Eye (tissue), 1 donor: ENCODE measurements at regions not wholly inside any gene's neighbourhood (a gene's known extent, or its start where the extent isn't known, plus 50 kb on each side); places are given as distances from the start of the nearest gene placed in this dataset.
A peak's percentile ranks its signal among the peaks of the same experiment; 100 is the strongest.

Source experiments
- DNase-seq: peaks from one replicate; pipeline ENCODE4 v3.0.0-alpha.2; 2015

- DNase-seq: no peak
Observed at GRCh38 chr9:89796606-89797005, 191.8 kb downstream of the GADD45G start.

GRCh38 chr9:89797255-89797654 is 192.4 kb downstream of the GADD45G start:
- no peak for DNase-seq

- DNase-seq: peak; percentile 48
Observed at GRCh38 chr9:89797937-89798455, 193.2 kb downstream of the GADD45G start.

GRCh38 chr9:89798547-89799120 is 193.8 kb downstream of the GADD45G start:
- DNase-seq: no peak

- no peak for DNase-seq
Observed at GRCh38 chr9:89799221-89799620, 194.4 kb downstream of the GADD45G start.

GRCh38 chr9:89799766-89800165 is 195.0 kb downstream of the GADD45G start:
- DNase-seq: no peak

GRCh38 chr9:89801341-89801740 is 196.5 kb downstream of the GADD45G start:
- DNase-seq: no peak

GRCh38 chr9:89801742-89802670 is 197.2 kb downstream of the GADD45G start:
- peak; percentile 62 for DNase-seq

- peak; percentile 75 for DNase-seq
Observed at GRCh38 chr9:89802781-89803355, 198.1 kb downstream of the GADD45G start.

GRCh38 chr9:89803403-89803802 is 198.6 kb downstream of the GADD45G start:
- DNase-seq: no peak

GRCh38 chr9:89804766-89805531 is 200.1 kb downstream of the GADD45G start:
- no peak for DNase-seq

- DNase-seq: no peak
Observed at GRCh38 chr9:89805571-89806292, 200.9 kb downstream of the GADD45G start.

- DNase-seq: no peak
Observed at GRCh38 chr9:89806371-89807100, 201.7 kb downstream of the GADD45G start.

GRCh38 chr9:89807101-89807395 is 202.2 kb downstream of the GADD45G start:
- DNase-seq: no peak

- no peak for DNase-seq
Observed at GRCh38 chr9:89807682-89808075, 202.9 kb downstream of the GADD45G start.

- DNase-seq: peak; percentile 58
Observed at GRCh38 chr9:89808076-89808755, 203.4 kb downstream of the GADD45G start.

GRCh38 chr9:89808756-89809181 is 204.0 kb downstream of the GADD45G start:
- DNase-seq: no peak

- peak; percentile 32 for DNase-seq
Observed at GRCh38 chr9:89810431-89810830, 205.6 kb downstream of the GADD45G start.

GRCh38 chr9:89811356-89811755 is 206.5 kb downstream of the GADD45G start:
- no peak for DNase-seq

GRCh38 chr9:89811886-89812450 is 207.2 kb downstream of the GADD45G start:
- no peak for DNase-seq
